ENCODE measurements at regions not wholly inside any gene's neighbourhood (a gene's known extent, or its start where the extent isn't known, plus 50 kb on each side); places are given as distances from the start of the nearest gene placed in this dataset.

- Histone ChIP-seq H3K4me2 (ENCODE audit: low read length) (no peak overlapping the region), H3K9me2 (ENCODE audit: insufficient read depth) (no peaks in the 10 kb centered on the region), H3K9me3 (ENCODE audit: control insufficient read depth in 1 of 2, insufficient read depth in 1 of 2, low read depth in 1 of 2, low read length in 2 of 2) (no peaks in the 10 kb centered on the region), H3K27me3 (ENCODE audit: insufficient read depth, low read length) (no peaks in the 10 kb centered on the region), H3K9ac (ENCODE audit: low read length) (no peak overlapping the region), H3K4me1 (ENCODE audit: control insufficient read depth in 1 of 2, insufficient read depth in 2 of 2, low read length in 2 of 2) (no peaks in the 10 kb centered on the region; a peak in 1 of 4 replicates), H4K20me1 (ENCODE audit: insufficient read depth) (no peaks in the 10 kb centered on the region), H3K36me3 (ENCODE audit: control insufficient read depth in 1 of 2, insufficient read depth in 2 of 2, low read length in 2 of 2) (no peaks in the 10 kb centered on the region), H3K4me3 (replicated peaks in 1 of 2; ENCODE audit: low read depth in 1 of 2, low read length in 2 of 2) (no peak overlapping the region), H2AFZ (ENCODE audit: low read depth, low read length, poor library complexity, severe bottlenecking) (no peak overlapping the region), H3K79me2 (ENCODE audit: insufficient read depth, low read length) (no peaks in the 10 kb centered on the region), H3K27ac (ENCODE audit: low read depth, low read length) (no peak overlapping the region)
- ChIA-PET CTCF (interaction anchor here (0.7 to 0.8 kb wide), 2 partner anchors 13 to 71 kb away, joined by 3 read pairs; no protein-coding TSS in a partner anchor), POLR2A (no interaction called here), RAD21 (ENCODE audit: low non-redundant PET in 1 of 2, low total read pairs in 2 of 2, uncharacterized antibody in 2 of 2, unreplicated experiment in 2 of 2) (no interaction called here)
- BruUV-seq (replicated peaks), result no TSS peak
- intact Hi-C loops (cut with micrococcal nuclease), result no loop called here
- TF ChIP-seq CEBPB (IDR thresholded peaks at IDR 0.05; ENCODE audit: low read depth) (no peak), YY1 (IDR thresholded peaks at IDR 0.05; ENCODE audit: extremely low read depth, insufficient replicate concordance, low read depth, low read length) (no peak), POLR2AphosphoS5 (IDR thresholded peaks at IDR 0.05; ENCODE audit: low read depth, low read length) (no peak)
- TF ChIP-seq, protein P1, sequence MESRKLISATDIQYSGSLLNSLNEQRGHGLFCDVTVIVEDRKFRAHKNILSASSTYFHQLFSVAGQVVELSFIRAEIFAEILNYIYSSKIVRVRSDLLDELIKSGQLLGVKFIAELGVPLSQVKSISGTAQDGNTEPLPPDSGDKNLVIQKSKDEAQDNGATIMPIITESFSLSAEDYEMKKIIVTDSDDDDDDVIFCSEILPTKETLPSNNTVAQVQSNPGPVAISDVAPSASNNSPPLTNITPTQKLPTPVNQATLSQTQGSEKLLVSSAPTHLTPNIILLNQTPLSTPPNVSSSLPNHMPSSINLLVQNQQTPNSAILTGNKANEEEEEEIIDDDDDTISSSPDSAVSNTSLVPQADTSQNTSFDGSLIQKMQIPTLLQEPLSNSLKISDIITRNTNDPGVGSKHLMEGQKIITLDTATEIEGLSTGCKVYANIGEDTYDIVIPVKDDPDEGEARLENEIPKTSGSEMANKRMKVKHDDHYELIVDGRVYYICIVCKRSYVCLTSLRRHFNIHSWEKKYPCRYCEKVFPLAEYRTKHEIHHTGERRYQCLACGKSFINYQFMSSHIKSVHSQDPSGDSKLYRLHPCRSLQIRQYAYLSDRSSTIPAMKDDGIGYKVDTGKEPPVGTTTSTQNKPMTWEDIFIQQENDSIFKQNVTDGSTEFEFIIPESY (IDR thresholded peaks at IDR 0.05; ENCODE audit: extremely low read depth, insufficient replicate concordance, low read length), result no peak
- DNase-seq (ENCODE audit: low read depth, low spot score) (no peak), ATAC-seq (no peak)
These were observed 55.6 kb upstream of the LBX1 start for GRCh38 chr10:101284744-101285463.

DNA sequence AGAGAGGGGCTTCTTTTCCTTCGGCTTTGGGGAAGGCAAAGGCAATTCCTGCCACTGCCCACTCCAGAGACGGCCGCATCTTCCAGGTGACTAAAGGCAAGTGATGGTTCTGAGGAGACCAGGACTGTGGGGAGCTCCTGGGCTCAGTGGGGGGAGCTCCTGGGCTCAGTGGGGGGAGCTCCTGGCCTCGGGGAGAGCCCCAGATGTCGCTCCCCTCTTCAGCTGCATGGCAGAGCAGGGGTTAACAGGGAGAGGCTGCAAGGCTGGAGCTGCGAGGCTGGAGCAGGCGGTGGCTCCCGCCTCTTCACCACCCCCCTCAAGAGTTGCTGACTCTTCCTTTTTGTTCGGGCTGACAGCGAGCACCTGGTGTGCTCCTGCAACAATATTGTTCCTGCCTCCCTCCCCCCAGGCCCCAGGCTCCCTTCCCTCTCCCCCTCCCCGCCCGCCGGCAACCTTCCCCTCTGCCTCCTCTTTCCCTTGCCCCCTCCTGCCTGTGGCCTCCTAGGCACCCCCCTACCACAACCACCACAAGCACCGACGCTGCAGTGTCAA, 56.3 kb upstream of the LBX1 start:
- H3K9me2 ChIP-seq (ENCODE audit: insufficient read depth), result no peaks in the 10 kb centered on the region
- BruUV-seq (replicated peaks), result no TSS peak
- ChIA-PET POLR2A (no interaction called here), CTCF (interaction anchor here (0.8 kb wide), 1 partner anchor 72 kb away, joined by 3 read pairs; no protein-coding TSS in a partner anchor), RAD21 (ENCODE audit: low non-redundant PET in 1 of 2, low total read pairs in 2 of 2, uncharacterized antibody in 2 of 2, unreplicated experiment in 2 of 2) (no interaction called here)
- H3K9me3 ChIP-seq (ENCODE audit: control insufficient read depth in 1 of 2, insufficient read depth in 1 of 2, low read depth in 1 of 2, low read length in 2 of 2), result no peaks in the 10 kb centered on the region
- TF ChIP-seq CEBPB (IDR thresholded peaks at IDR 0.05; ENCODE audit: low read depth), result no peak
- TF ChIP-seq ZNF274 (IDR thresholded peaks at IDR 0.05; ENCODE audit: low read depth, low read length), result no peak
- no peak for TF ChIP-seq CTCF (IDR thresholded peaks at IDR 0.05 in 2 of 3, conservative IDR thresholded peaks at IDR 0.05 in 1 of 3; ENCODE audit: borderline replicate concordance in 1 of 3, insufficient read depth in 1 of 3, low read depth in 2 of 3, low read length in 2 of 3)
- TF ChIP-seq POLR2AphosphoS5 (IDR thresholded peaks at IDR 0.05; ENCODE audit: low read depth, low read length), result no peak
- TF ChIP-seq FOSL1 (IDR thresholded peaks at IDR 0.05; ENCODE audit: low read depth), result no peak
- no peak overlapping the region for H3K27ac ChIP-seq (ENCODE audit: low read depth, low read length)
- H4K20me1 ChIP-seq (ENCODE audit: insufficient read depth), result no peaks in the 10 kb centered on the region
- H2AFZ ChIP-seq (ENCODE audit: low read depth, low read length, poor library complexity, severe bottlenecking), result no peak overlapping the region
- no peaks in the 10 kb centered on the region for H3K36me3 ChIP-seq (ENCODE audit: control insufficient read depth in 1 of 2, insufficient read depth in 2 of 2, low read length in 2 of 2)
- intact Hi-C loops (cut with micrococcal nuclease), result no loop called here
- H3K4me3 ChIP-seq (replicated peaks in 1 of 2; ENCODE audit: low read depth in 1 of 2, low read length in 2 of 2), result no peak overlapping the region
- DNase-seq (ENCODE audit: low read depth, low spot score), result no peak
- no peaks in the 10 kb centered on the region for H3K27me3 ChIP-seq (ENCODE audit: insufficient read depth, low read length)
- no peaks in the 10 kb centered on the region for H3K79me2 ChIP-seq (ENCODE audit: insufficient read depth, low read length)
- no peak overlapping the region for H3K4me2 ChIP-seq (ENCODE audit: low read length)
- no peaks in the 10 kb centered on the region; a peak in 1 of 4 replicates for H3K4me1 ChIP-seq (ENCODE audit: control insufficient read depth in 1 of 2, insufficient read depth in 2 of 2, low read length in 2 of 2)
- no peak for ATAC-seq
- no peak overlapping the region for H3K9ac ChIP-seq (ENCODE audit: low read length)
